OCI-LY1 (cell line): ENCODE measurements at regions not wholly inside any gene's neighbourhood (a gene's known extent, or its start where the extent isn't known, plus 50 kb on each side); places are given as distances from the start of the nearest gene placed in this dataset.

Experiments
- H2AFZ ChIP-seq: fragments of 200-600 bp; sonication (generic), shearing (Covaris generic); 2 replicates; pipeline ENCODE4 v1.6.0; 2014; ENCODE audit warnings: antibody characterized with exemption, mild to moderate bottlenecking, low read length
- H3F3A ChIP-seq: fragments of 200-600 bp; sonication (generic), shearing (Covaris generic); 2 replicates; pipeline ENCODE4 v1.6.0; 2014; ENCODE audit warnings: mild to moderate bottlenecking, antibody characterized with exemption, low read length, moderate library complexity; ENCODE audit not compliant: insufficient read depth
- H3K27ac ChIP-seq: fragments of 200-600 bp; sonication (generic); 2 replicates; pipeline ENCODE4 v1.5.1; 2014; ENCODE audit warnings: low read length, mixed run types, mild to moderate bottlenecking, low read depth; ENCODE audit not compliant: poor library complexity, severe bottlenecking
- H3K27me3 ChIP-seq: fragments of 200-600 bp; sonication (generic); 2 replicates; pipeline ENCODE4 v1.6.0; 2014; ENCODE audit warnings: antibody characterized with exemption, mild to moderate bottlenecking, low read length, moderate library complexity; ENCODE audit not compliant: insufficient read depth
- H3K36me3 ChIP-seq: fragments of 200-600 bp; sonication (generic); 2 replicates; pipeline ENCODE4 v1.6.1; 2014; ENCODE audit warnings: mild to moderate bottlenecking, antibody characterized with exemption, low read length, moderate library complexity, mixed read lengths; ENCODE audit not compliant: insufficient read depth
- H3K4me1 ChIP-seq: fragments of 200-600 bp; sonication (generic); 2 replicates; pipeline ENCODE4 v1.5.1; 2014; ENCODE audit warnings: mild to moderate bottlenecking, low read length, moderate library complexity; ENCODE audit not compliant: insufficient read depth, severe bottlenecking
- H3K4me2 ChIP-seq: fragments of 200-600 bp; sonication (generic), shearing (Covaris generic); 2 replicates; pipeline ENCODE4 v1.6.1; 2014; ENCODE audit warnings: low read length
- H3K4me3 ChIP-seq: fragments of 200-600 bp; sonication (generic); 2 replicates; pipeline ENCODE4 v1.5.1; 2014; ENCODE audit warnings: low read length, low read depth, mild to moderate bottlenecking, mixed read lengths; ENCODE audit not compliant: poor library complexity, severe bottlenecking
- H3K79me2 ChIP-seq: fragments of 200-600 bp; shearing (Covaris generic); 2 replicates; pipeline ENCODE4 v1.6.1; 2016; ENCODE audit warnings: mixed run types, low read length, mixed read lengths; ENCODE audit not compliant: insufficient read depth
- H3K9ac ChIP-seq: fragments of 200-600 bp; sonication (generic), shearing (Covaris generic); 2 replicates; pipeline ENCODE4 v1.6.1; 2014; ENCODE audit warnings: mild to moderate bottlenecking, low read length, mixed read lengths
- H3K9me2 ChIP-seq: fragments of 200-600 bp; sonication (generic), shearing (Covaris generic); 2 replicates; pipeline ENCODE4 v1.6.1; 2014; ENCODE audit warnings: low read depth, mild to moderate bottlenecking, low read length, mixed read lengths
- H3K9me3 ChIP-seq: fragments of 200-600 bp; shearing (Covaris generic); 2 replicates; pipeline ENCODE4 v1.6.1; 2014; ENCODE audit warnings: low read length, mixed read lengths
- H4K20me1 ChIP-seq: fragments of 200-600 bp; sonication (generic), shearing (Covaris generic); 2 replicates; pipeline ENCODE4 v1.6.0; 2016; ENCODE audit warnings: mild to moderate bottlenecking, low read length; ENCODE audit not compliant: insufficient read depth
- CTCF ChIP-seq: fragments of 200-600 bp; sonication (generic), shearing (Covaris generic); IDR thresholded peaks from 2 replicates; pipeline ENCODE4 v1.5.1; 2017; ENCODE audit warnings: mild to moderate bottlenecking, antibody characterized with exemption, low read length, moderate library complexity, mixed read lengths
- EZH2 ChIP-seq: fragments of 200-600 bp; sonication (generic), shearing (Covaris generic); IDR thresholded peaks from 2 replicates; pipeline ENCODE4 v1.8.0; 2017; ENCODE audit warnings: borderline replicate concordance, mixed run types, mild to moderate bottlenecking, antibody characterized with exemption, low read length, moderate library complexity, mixed read lengths

GRCh38 chr7:79934727-79935126 lies 199.9 kb upstream of the GNAI1 start:
- Histone ChIP-seq H3F3A (no peaks in the 10 kb centered on the region), H3K4me3 (no peak overlapping the region), H3K9me2 (no peaks in the 10 kb centered on the region), H3K27ac (no peak overlapping the region), H4K20me1 (no peaks in the 10 kb centered on the region), H2AFZ (no peak overlapping the region), H3K79me2 (no peaks in the 10 kb centered on the region), H3K4me1 (no peaks in the 10 kb centered on the region), H3K36me3 (no peaks in the 10 kb centered on the region), H3K9ac (no peak overlapping the region), H3K4me2 (no peak overlapping the region), H3K9me3 (no peaks in the 10 kb centered on the region), H3K27me3 (no peaks in the 10 kb centered on the region)
- no peak for TF ChIP-seq EZH2
- no peak for TF ChIP-seq CTCF

DNA sequence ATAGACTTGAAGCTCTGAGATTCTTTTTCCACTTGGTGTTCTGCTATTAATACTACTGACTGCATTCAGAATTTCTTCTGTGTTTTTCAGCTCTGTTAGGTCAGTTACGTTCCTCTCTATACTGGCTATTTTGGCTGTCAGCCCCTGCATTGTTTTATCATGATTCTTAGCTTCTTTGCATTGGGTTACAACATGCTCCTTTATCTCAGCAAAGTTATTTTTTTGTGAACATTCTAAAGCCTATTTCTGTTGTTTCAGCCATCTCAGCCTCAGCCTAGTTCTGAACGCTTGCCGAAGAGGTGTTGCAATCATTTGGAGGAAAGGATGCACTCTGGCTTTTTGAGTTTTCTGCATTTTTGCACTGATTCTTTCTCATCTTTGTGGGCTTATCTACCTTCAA lies 201.5 kb upstream of the GNAI1 start:
- H3K27me3 ChIP-seq, result no peaks in the 10 kb centered on the region
- TF ChIP-seq EZH2 (no peak), CTCF (no peak)
- H3K9me3 ChIP-seq, result no peaks in the 10 kb centered on the region
- H3K79me2 ChIP-seq, result no peaks in the 10 kb centered on the region
- no peak overlapping the region for H3K4me2 ChIP-seq
- H3K9ac ChIP-seq, result no peak overlapping the region
- no peaks in the 10 kb centered on the region for H3K36me3 ChIP-seq
- no peak overlapping the region for H3K4me3 ChIP-seq
- H3K4me1 ChIP-seq, result no peaks in the 10 kb centered on the region
- no peaks in the 10 kb centered on the region for H3K9me2 ChIP-seq
- H2AFZ ChIP-seq, result no peak overlapping the region
- H3K27ac ChIP-seq, result no peak overlapping the region
- no peaks in the 10 kb centered on the region for H4K20me1 ChIP-seq
- no peaks in the 10 kb centered on the region for H3F3A ChIP-seq

DNA sequence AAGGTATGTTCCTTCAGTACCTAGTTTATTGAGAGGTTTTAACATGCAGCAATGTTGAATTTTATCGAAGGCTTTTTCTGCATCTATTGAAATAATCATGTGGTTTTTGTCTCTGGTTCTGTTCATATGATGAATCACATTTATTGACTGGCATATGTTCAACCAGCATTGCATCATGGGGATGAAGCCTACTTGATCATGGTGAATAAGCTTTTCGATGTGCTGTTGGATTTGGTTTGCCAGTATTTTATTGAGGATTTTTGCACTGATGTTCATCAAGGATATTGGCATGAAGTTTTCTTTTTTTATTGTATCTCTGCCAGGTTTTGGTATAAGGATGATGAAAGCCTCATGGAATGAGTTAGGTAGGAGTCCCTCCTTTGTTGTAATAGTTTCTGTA lies 204.0 kb upstream of the GNAI1 start:
- TF ChIP-seq CTCF, result no peak
- TF ChIP-seq EZH2, result no peak

More for the DNA sequence above, 204.0 kb upstream of the GNAI1 start:
- H3K4me3 ChIP-seq, result no peak overlapping the region
- H3K9me2 ChIP-seq, result no peaks in the 10 kb centered on the region
- H3K36me3 ChIP-seq, result no peaks in the 10 kb centered on the region
- H3K9ac ChIP-seq, result no peak overlapping the region
- no peaks in the 10 kb centered on the region for H4K20me1 ChIP-seq
- H2AFZ ChIP-seq, result no peak overlapping the region
- no peaks in the 10 kb centered on the region for H3K27me3 ChIP-seq
- no peaks in the 10 kb centered on the region for H3K79me2 ChIP-seq
- H3K27ac ChIP-seq, result no peak overlapping the region
- no peaks in the 10 kb centered on the region for H3K9me3 ChIP-seq
- no peak overlapping the region for H3K4me2 ChIP-seq
- H3F3A ChIP-seq, result no peaks in the 10 kb centered on the region
- H3K4me1 ChIP-seq, result no peaks in the 10 kb centered on the region
